H9 (cell line): ENCODE measurements at regions not wholly inside any gene's neighbourhood (a gene's known extent, or its start where the extent isn't known, plus 50 kb on each side); places are given as distances from the start of the nearest gene placed in this dataset.

Experiments
- DNase-seq: peaks from one replicate; pipeline ENCODE4 v3.0.0-alpha.2; 2017
- H2AFZ ChIP-seq: one replicate; pipeline ENCODE4 v1.6.1; 2013; ENCODE audit warnings: mild to moderate bottlenecking, low read length, control low read depth, moderate library complexity
- H2AK5ac ChIP-seq: 2 replicates; pipeline ENCODE4 v1.6.1; 2013; ENCODE audit warnings: low read length, control low read depth, mixed read lengths; ENCODE audit not compliant: insufficient read length
- H2BK120ac ChIP-seq: one replicate; pipeline ENCODE4 v1.6.1; 2013; ENCODE audit warnings: low read depth, mild to moderate bottlenecking, low read length, control low read depth, inconsistent platforms; ENCODE audit not compliant: poor library complexity, severe bottlenecking
- H2BK12ac ChIP-seq: 2 replicates; pipeline ENCODE4 v1.6.1; 2013; ENCODE audit warnings: low read length, control low read depth, mixed read lengths, low read depth; ENCODE audit not compliant: insufficient read length
- H2BK15ac ChIP-seq: 2 replicates; pipeline ENCODE4 v1.6.1; 2013; ENCODE audit warnings: low read depth, low read length, control low read depth
- H2BK20ac ChIP-seq: one replicate; pipeline ENCODE4 v1.6.1; 2013; ENCODE audit warnings: low read depth, mild to moderate bottlenecking, low read length, control low read depth, inconsistent platforms; ENCODE audit not compliant: poor library complexity, severe bottlenecking
- H2BK5ac ChIP-seq: 2 replicates; pipeline ENCODE4 v1.6.1; 2013; ENCODE audit warnings: low read length, control low read depth, mixed read lengths; ENCODE audit not compliant: insufficient read length
- H3K14ac ChIP-seq: 2 replicates; pipeline ENCODE4 v1.6.1; 2013; ENCODE audit warnings: low read length, control low read depth; ENCODE audit not compliant: insufficient read depth
- H3K18ac ChIP-seq: 2 replicates; pipeline ENCODE4 v1.6.1; 2013; ENCODE audit warnings: low read depth, mild to moderate bottlenecking, mixed read lengths, low read length, control low read depth; ENCODE audit not compliant: insufficient read length
- H3K23ac ChIP-seq: 2 replicates; pipeline ENCODE4 v1.6.1; 2013; ENCODE audit warnings: low read length, control low read depth, mixed read lengths, low read depth; ENCODE audit not compliant: insufficient read length
- H3K23me2 ChIP-seq: 2 replicates; pipeline ENCODE4 v1.6.1; 2013; ENCODE audit warnings: low read depth, mild to moderate bottlenecking, mixed read lengths, low read length, control low read depth; ENCODE audit not compliant: insufficient read length, poor library complexity, severe bottlenecking
- H3K27ac ChIP-seq: 2 replicates; pipeline ENCODE4 v1.5.1; 2013; ENCODE audit warnings: low read length, control low read depth, mixed read lengths, low read depth; ENCODE audit not compliant: insufficient read length
- H3K27me3 ChIP-seq: 2 replicates; pipeline ENCODE4 v1.6.1; 2013; ENCODE audit warnings: low read length, control low read depth, inconsistent platforms; ENCODE audit not compliant: insufficient read depth
- H3K4ac ChIP-seq: 2 replicates; pipeline ENCODE4 v1.6.1; 2013; ENCODE audit warnings: low read depth, mild to moderate bottlenecking, control low read depth, inconsistent platforms, low read length, moderate library complexity
- H3K4me1 ChIP-seq: 2 replicates; pipeline ENCODE4 v1.6.1; 2013; ENCODE audit warnings: low read length, control low read depth, inconsistent platforms; ENCODE audit not compliant: insufficient read depth
- H3K4me2 ChIP-seq: 2 replicates; pipeline ENCODE4 v1.6.1; 2013; ENCODE audit warnings: low read length, control low read depth, mixed read lengths; ENCODE audit not compliant: insufficient read length, insufficient read depth
- H3K56ac ChIP-seq: 2 replicates; pipeline ENCODE4 v1.6.1; 2013; ENCODE audit warnings: low read depth, mild to moderate bottlenecking, mixed read lengths, low read length, control low read depth; ENCODE audit not compliant: insufficient read length
- H3K79me1 ChIP-seq: 2 replicates; pipeline ENCODE4 v1.6.1; 2013; ENCODE audit warnings: low read depth, mild to moderate bottlenecking, moderate library complexity, low read length, control low read depth, inconsistent platforms; ENCODE audit not compliant: insufficient read depth, poor library complexity, severe bottlenecking
- H3K79me2 ChIP-seq: 2 replicates; pipeline ENCODE4 v1.6.1; 2013; ENCODE audit warnings: low read length, control low read depth, inconsistent platforms; ENCODE audit not compliant: insufficient read depth
- H3K9ac ChIP-seq: 2 replicates; pipeline ENCODE4 v1.6.1; 2013; ENCODE audit warnings: low read length, control low read depth, mixed read lengths; ENCODE audit not compliant: insufficient read length; ENCODE audit errors: extremely low read depth
- H3K9me3 ChIP-seq: one replicate; pipeline ENCODE4 v1.6.1; 2013; ENCODE audit warnings: low read depth, low read length, inconsistent platforms; ENCODE audit not compliant: control insufficient read depth
- H3T11ph ChIP-seq: one replicate; pipeline ENCODE4 v1.6.1; 2013; ENCODE audit warnings: mild to moderate bottlenecking, low read length, control low read depth, inconsistent platforms
- H4K20me1 ChIP-seq: one replicate; pipeline ENCODE4 v1.6.1; 2013; ENCODE audit not compliant: control insufficient read depth, insufficient read length, insufficient read depth
- H4K5ac ChIP-seq: 2 replicates; pipeline ENCODE4 v1.6.1; 2013; ENCODE audit warnings: low read depth, mild to moderate bottlenecking, mixed read lengths, low read length, control low read depth; ENCODE audit not compliant: insufficient read length
- H4K8ac ChIP-seq: replicated peaks from 2 replicates; pipeline ENCODE4 v1.6.1; 2013; ENCODE audit warnings: low read length, control low read depth, mixed read lengths, low read depth; ENCODE audit not compliant: insufficient read length
- H4K91ac ChIP-seq: 2 replicates; pipeline ENCODE4 v1.6.1; 2013; ENCODE audit warnings: low read depth, mild to moderate bottlenecking, moderate library complexity, mixed read lengths, low read length, control low read depth; ENCODE audit not compliant: insufficient read length
- H3K27ac Mint-ChIP-seq, 3 experiments: 2 replicates in 2 of 3; 3 replicates in 1 of 3; pipeline ENCODE4 v1.8.0; 2020 to 2021; ENCODE audit warnings: mixed read lengths in 3 of 3, mild to moderate bottlenecking in 1 of 3, moderate library complexity in 1 of 3
- H3K27me3 Mint-ChIP-seq: 2 replicates; pipeline ENCODE4 v1.8.0; 2021; ENCODE audit warnings: low read depth, mild to moderate bottlenecking, moderate library complexity, mixed read lengths
- H3K36me3 Mint-ChIP-seq, 3 experiments: 2 replicates in 2 of 3; 3 replicates in 1 of 3; pipeline ENCODE4 v1.8.0; 2020 to 2021; ENCODE audit warnings: low read depth in 3 of 3, mixed read lengths in 3 of 3; ENCODE audit not compliant: insufficient read depth in 1 of 3
- H3K4me1 Mint-ChIP-seq, 2 experiments: 2 replicates each; pipeline ENCODE4 v1.8.0; 2020; ENCODE audit warnings: mixed read lengths in 2 of 2
- H3K4me3 Mint-ChIP-seq, 2 experiments: 2 replicates in 1 of 2; 3 replicates in 1 of 2; pipeline ENCODE4 v1.8.0; 2020 to 2021; ENCODE audit warnings: mild to moderate bottlenecking in 2 of 2, mixed read lengths in 2 of 2, moderate library complexity in 1 of 2
- H3K9me3 Mint-ChIP-seq, 2 experiments: 2 replicates in 1 of 2; 3 replicates in 1 of 2; pipeline ENCODE4 v1.8.0; 2020; ENCODE audit warnings: mild to moderate bottlenecking in 2 of 2, mixed read lengths in 2 of 2, moderate library complexity in 1 of 2
- CTCF ChIP-seq: fragments of 200-600 bp; sonication (generic); conservative IDR thresholded peaks from 3 replicates; pipeline ENCODE4 v1.8.0; 2021; ENCODE audit warnings: antibody characterized with exemption, mild to moderate bottlenecking
- WGBS: extraction: QIAGEN DNeasy Blood & Tissue Kit; methylation state at CpG from one replicate; pipeline ENCODE4 v1.1.7; 2013; ENCODE audit warnings: missing lambda C conversion rate, low lambda C conversion rate, mixed read lengths; ENCODE audit not compliant: insufficient read length; ENCODE audit errors: extremely low coverage; 5-methylcytosine and 5-hydroxymethylcytosine counted together

DNA sequence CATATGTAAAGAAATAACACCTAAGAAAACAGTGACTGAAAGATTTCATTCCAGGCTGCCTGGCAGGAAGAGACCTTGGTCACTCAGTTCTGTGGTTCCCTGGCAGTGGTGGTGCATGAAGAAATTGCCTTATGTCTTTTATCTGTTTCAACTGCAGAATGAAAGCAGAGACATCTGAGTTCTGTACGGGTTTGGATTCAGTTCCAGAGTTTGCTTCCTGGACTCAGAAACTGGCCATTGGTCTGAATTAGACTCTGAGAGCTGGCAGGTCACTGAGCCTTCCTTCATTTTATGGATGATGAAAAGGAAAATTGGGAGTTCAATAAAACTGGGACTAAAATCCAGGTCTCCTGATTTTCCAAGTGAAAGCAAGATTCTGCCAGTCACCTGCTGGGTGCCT lies 428.9 kb upstream of the AUTS2 start:
- H4K91ac ChIP-seq, result no peak overlapping the region
- H3K27ac ChIP-seq, result no peak overlapping the region
- no peak for DNase-seq
- H4K8ac ChIP-seq, result no peak overlapping the region
- no peak overlapping the region for H2BK15ac ChIP-seq
- H3K4me2 ChIP-seq, result no peak overlapping the region
- no peak overlapping the region for H2AK5ac ChIP-seq
- no peak overlapping the region for H3T11ph ChIP-seq
- peaks cover 11 to 14% of the 10 kb centered on the region in 2 experiments for H3K9me3 Mint-ChIP-seq
- no peak for TF ChIP-seq CTCF
- no peaks in the 10 kb centered on the region for H3K23me2 ChIP-seq
- H3K9me3 ChIP-seq, result no peaks in the 10 kb centered on the region
- no peak overlapping the region for H3K9ac ChIP-seq
- no peak overlapping the region for H2BK12ac ChIP-seq
- no peak overlapping the region for H2BK20ac ChIP-seq
- H3K27ac Mint-ChIP-seq, result no peak overlapping the region
- H2BK120ac ChIP-seq, result no peak overlapping the region
- H2AFZ ChIP-seq, result no peak overlapping the region
- H3K23ac ChIP-seq, result no peak overlapping the region
- peaks cover 43% of the 10 kb centered on the region for H3K27me3 Mint-ChIP-seq
- H3K79me2 ChIP-seq, result no peaks in the 10 kb centered on the region
- no peak overlapping the region for H3K56ac ChIP-seq
- H3K4me3 Mint-ChIP-seq, result no peak overlapping the region
- no peaks in the 10 kb centered on the region for H4K20me1 ChIP-seq
- H2BK5ac ChIP-seq, result no peak overlapping the region
- no peak overlapping the region for H3K18ac ChIP-seq
- peaks cover 14 to 16% of the 10 kb centered on the region in 2 experiments for H3K4me1 Mint-ChIP-seq
- H3K79me1 ChIP-seq, result no peaks in the 10 kb centered on the region
- H3K14ac ChIP-seq, result no peak overlapping the region
- H3K36me3 Mint-ChIP-seq, result peaks cover 0 to 11% (median 2%) of the 10 kb centered on the region in 3 experiments; a peak in 3 of 7 replicates
- H3K4ac ChIP-seq, result no peak overlapping the region
- WGBS, result no CpG with 5 or more reads among the region's 1 CpG
- H3K4me1 ChIP-seq, result no peaks in the 10 kb centered on the region
- no peaks in the 10 kb centered on the region for H3K27me3 ChIP-seq
- no peak overlapping the region for H4K5ac ChIP-seq
